Left lung (tissue), 4 donors: ENCODE measurements at regions not wholly inside any gene's neighbourhood (a gene's known extent, or its start where the extent isn't known, plus 50 kb on each side); places are given as distances from the start of the nearest gene placed in this dataset.

Experiments used
- ATAC-seq: fragments of 200-7000 bp; cut with Tn5 transposase; one replicate; pipeline ENCODE4 v1.9.1; 2020; ENCODE audit warnings: moderate library complexity
- DNase-seq, 4 donors: peaks; one replicate each; pipeline ENCODE4 v3.0.0-alpha.2; 2013 to 2020
- H3K27ac ChIP-seq, 2 donors: fragments of 200-600 bp; sonication (generic) in 1 of 2; one replicate each; pipeline versions ENCODE4 v1.5.0 to v1.8.0; 2020 to 2021
- H3K27me3 ChIP-seq, 2 donors: fragments of 200-600 bp; sonication (generic) in 1 of 2; one replicate each; pipeline versions ENCODE4 v1.5.0 to v1.8.0; 2020 to 2021
- H3K36me3 ChIP-seq, 2 donors: fragments of 200-600 bp; sonication (generic) in 1 of 2; one replicate each; pipeline versions ENCODE4 v1.5.0 to v1.8.0; 2020 to 2021
- H3K4me1 ChIP-seq, 2 donors: fragments of 200-600 bp; one replicate each; pipeline ENCODE4 v1.8.0; 2021
- H3K4me3 ChIP-seq, 2 donors: fragments of 200-600 bp; sonication (generic) in 1 of 2; one replicate each; pipeline versions ENCODE4 v1.5.0 to v1.8.0; 2020 to 2021; ENCODE audit warnings: mild to moderate bottlenecking in 1 of 2
- H3K9me3 ChIP-seq, 2 donors: fragments of 200-600 bp; sonication (generic) in 1 of 2; one replicate each; pipeline versions ENCODE4 v1.5.0 to v1.8.0; 2020 to 2021
- CTCF ChIP-seq, 2 donors: fragments of 200-600 bp; sonication (generic) in 1 of 2; IDR thresholded peaks; one replicate each; pipeline versions ENCODE4 v1.5.0 to v1.8.0; 2021; ENCODE audit warnings: antibody characterized with exemption in 2 of 2
- intact Hi-C, 2 donors: fragments of 100-400 bp; cut with DNase I; formaldehyde crosslinking; loops; one replicate each; pipeline versions ENCODE4 v1.11.2 to v1.14.2; 2022
- donor health status: DM: no; HTN: yes; CAD: no.
- donor health status: DM: no; HTN: no; CAD: no.

- no peaks in the 10 kb centered on the region for H3K4me1 ChIP-seq
Measured at GRCh38 chr7:13826752-13827151, 162.7 kb downstream of the ETV1 start.

GRCh38 chr7:13827716-13828115, 161.8 kb downstream of the ETV1 start:
- H3K36me3 ChIP-seq, result no peaks in the 10 kb centered on the region
- no peaks in the 10 kb centered on the region for H3K27me3 ChIP-seq
- no peak for DNase-seq
- no peak overlapping the region for H3K27ac ChIP-seq
- TF ChIP-seq CTCF (IDR thresholded peaks at IDR 0.05), result no peak
- no peak overlapping the region for H3K4me3 ChIP-seq
- no peaks in the 10 kb centered on the region for H3K4me1 ChIP-seq
- H3K9me3 ChIP-seq, result no peaks in the 10 kb centered on the region
- intact Hi-C loops, result no loop called here
- ATAC-seq, result no peak

More at GRCh38 chr7:13826752-13827151, 162.7 kb downstream of the ETV1 start:
- Histone ChIP-seq H3K27ac (no peak overlapping the region), H3K4me3 (no peak overlapping the region), H3K36me3 (no peaks in the 10 kb centered on the region), H3K9me3 (no peaks in the 10 kb centered on the region), H3K27me3 (no peaks in the 10 kb centered on the region)
- intact Hi-C loops, result no loop called here
- ATAC-seq (no peak), DNase-seq (no peak)
- no peak for TF ChIP-seq CTCF (IDR thresholded peaks at IDR 0.05)

- no peaks in the 10 kb centered on the region for H3K4me1 ChIP-seq
- TF ChIP-seq CTCF (IDR thresholded peaks at IDR 0.05), result no peak
- no peaks in the 10 kb centered on the region for H3K36me3 ChIP-seq
- DNase-seq (no peak), ATAC-seq (no peak)
- H3K27ac ChIP-seq, result no peak overlapping the region
- H3K4me3 ChIP-seq, result no peak overlapping the region
- no peaks in the 10 kb centered on the region for H3K27me3 ChIP-seq
- intact Hi-C loops, result no loop called here
- H3K9me3 ChIP-seq, result no peaks in the 10 kb centered on the region
Measured at GRCh38 chr7:13829231-13829630, 160.2 kb downstream of the ETV1 start.

GRCh38 chr7:13829914-13830900, 159.3 kb downstream of the ETV1 start:
- H3K4me3 ChIP-seq, result no peak overlapping the region
- no peaks in the 10 kb centered on the region for H3K27me3 ChIP-seq
- peak; percentile 14 for ATAC-seq
- TF ChIP-seq CTCF (IDR thresholded peaks at IDR 0.05), result no peak
- no peaks in the 10 kb centered on the region for H3K36me3 ChIP-seq
- no peaks in the 10 kb centered on the region for H3K9me3 ChIP-seq
- peak in 2 of 4 donors; percentile 64 to 79 for DNase-seq
- intact Hi-C loops, result no loop called here
- H3K4me1 ChIP-seq, result no peaks in the 10 kb centered on the region
- no peak overlapping the region for H3K27ac ChIP-seq

- no peaks in the 10 kb centered on the region for H3K36me3 ChIP-seq
- intact Hi-C loops, result no loop called here
- ATAC-seq (no peak), DNase-seq (no peak)
- no peaks in the 10 kb centered on the region for H3K9me3 ChIP-seq
- H3K4me3 ChIP-seq, result no peak overlapping the region
- H3K27ac ChIP-seq, result no peak overlapping the region
- no peak for TF ChIP-seq CTCF (IDR thresholded peaks at IDR 0.05)
- H3K4me1 ChIP-seq, result no peaks in the 10 kb centered on the region
- no peaks in the 10 kb centered on the region for H3K27me3 ChIP-seq
Measured at GRCh38 chr7:13832346-13832745, 157.1 kb downstream of the ETV1 start.
